K562 (cell line): ENCODE measurements at regions not wholly inside any gene's neighbourhood (a gene's known extent, or its start where the extent isn't known, plus 50 kb on each side); places are given as distances from the start of the nearest gene placed in this dataset.
A peak's percentile ranks its signal among the peaks of the same experiment; 100 is the strongest.

Experiments
- ARHGAP35 ChIP-seq: fragments of 450-650 bp; IDR thresholded peaks from 2 replicates; pipeline ENCODE4 v1.6.1; 2018; ENCODE audit not compliant: partially characterized antibody
- BRF1 ChIP-seq: IDR thresholded peaks from 3 replicates; pipeline ENCODE4 v1.6.1; 2011; ENCODE audit warnings: borderline replicate concordance, mild to moderate bottlenecking; ENCODE audit not compliant: insufficient read length; ENCODE audit errors: extremely low read depth
- CBX8 ChIP-seq: fragments of 200-600 bp; sonication (generic); IDR thresholded peaks from 2 replicates; pipeline ENCODE4 v1.6.1; 2012; ENCODE audit warnings: borderline replicate concordance, mixed run types, low read depth, mild to moderate bottlenecking, moderate library complexity, mixed read lengths, low read length, control low read depth, inconsistent platforms; ENCODE audit not compliant: poor library complexity, severe bottlenecking; ENCODE audit errors: extremely low read depth
- DACH1 ChIP-seq: fragments of 450-650 bp; IDR thresholded peaks from 2 replicates; pipeline ENCODE4 v1.6.1; 2018; ENCODE audit not compliant: partially characterized antibody
- HNRNPLL ChIP-seq: fragments of 200-400 bp; formaldehyde crosslinking; IDR thresholded peaks from 2 replicates; pipeline ENCODE4 v1.6.1; 2017; ENCODE audit warnings: low read length, low read depth, mild to moderate bottlenecking; ENCODE audit not compliant: poor library complexity, severe bottlenecking
- KAT7 ChIP-seq: sonication (generic); formaldehyde crosslinking; IDR thresholded peaks from 2 replicates; pipeline ENCODE4 v1.8.0; 2022; ENCODE audit warnings: missing genetic modification reagents, mild to moderate bottlenecking, borderline replicate concordance
- MAFF ChIP-seq: IDR thresholded peaks from 2 replicates; pipeline ENCODE4 v1.6.1; 2012; ENCODE audit warnings: low read length, improper control_type of control experiment
- MEIS2 ChIP-seq: fragments of 450-650 bp; IDR thresholded peaks from 2 replicates; pipeline ENCODE4 v1.6.1; 2014; ENCODE audit warnings: mild to moderate bottlenecking; ENCODE audit not compliant: partially characterized antibody
- SMARCB1 ChIP-seq: IDR thresholded peaks from 2 replicates; pipeline ENCODE4 v1.6.1; 2011; ENCODE audit warnings: improper control_type of control experiment, low read depth; ENCODE audit not compliant: insufficient read length
- ZNF583 ChIP-seq: fragments of 250-450 bp; sonication (Bioruptor Pico); IDR thresholded peaks from 2 replicates; pipeline ENCODE4 v1.4.0; 2020
- ZNF780A ChIP-seq: fragments of 250-450 bp; sonication (Bioruptor Pico); IDR thresholded peaks from 2 replicates; pipeline ENCODE4 v1.5.0; 2021; ENCODE audit warnings: mild to moderate bottlenecking
- ZSCAN32 ChIP-seq: fragments of 450-650 bp; formaldehyde crosslinking; IDR thresholded peaks from 2 replicates; pipeline ENCODE4 v1.4.0; 2020; ENCODE audit warnings: mild to moderate bottlenecking, moderate library complexity
- TF ChIP-seq, protein P1 (sequence below): fragments of 450-650 bp; IDR thresholded peaks from 2 replicates; pipeline ENCODE4 v1.6.1; 2017; ENCODE audit warnings: antibody characterized with exemption
- TF ChIP-seq, protein P2 (sequence below): fragments of 250-450 bp; sonication (Bioruptor Pico); IDR thresholded peaks from 2 replicates; pipeline ENCODE4 v1.4.0; 2020
- TF ChIP-seq, protein P3 (sequence below): sonication (generic); formaldehyde crosslinking; IDR thresholded peaks from 2 replicates; pipeline ENCODE4 v1.8.1; 2023; ENCODE audit warnings: mild to moderate bottlenecking, missing genetic modification reagents
- TF ChIP-seq, protein P4 (sequence below), 2 experiments: fragments of 450-650 bp; conservative IDR thresholded peaks; 2 replicates each; pipeline ENCODE4 v1.6.1; 2017; ENCODE audit warnings: mild to moderate bottlenecking in 2 of 2, moderate library complexity in 2 of 2

DNA sequence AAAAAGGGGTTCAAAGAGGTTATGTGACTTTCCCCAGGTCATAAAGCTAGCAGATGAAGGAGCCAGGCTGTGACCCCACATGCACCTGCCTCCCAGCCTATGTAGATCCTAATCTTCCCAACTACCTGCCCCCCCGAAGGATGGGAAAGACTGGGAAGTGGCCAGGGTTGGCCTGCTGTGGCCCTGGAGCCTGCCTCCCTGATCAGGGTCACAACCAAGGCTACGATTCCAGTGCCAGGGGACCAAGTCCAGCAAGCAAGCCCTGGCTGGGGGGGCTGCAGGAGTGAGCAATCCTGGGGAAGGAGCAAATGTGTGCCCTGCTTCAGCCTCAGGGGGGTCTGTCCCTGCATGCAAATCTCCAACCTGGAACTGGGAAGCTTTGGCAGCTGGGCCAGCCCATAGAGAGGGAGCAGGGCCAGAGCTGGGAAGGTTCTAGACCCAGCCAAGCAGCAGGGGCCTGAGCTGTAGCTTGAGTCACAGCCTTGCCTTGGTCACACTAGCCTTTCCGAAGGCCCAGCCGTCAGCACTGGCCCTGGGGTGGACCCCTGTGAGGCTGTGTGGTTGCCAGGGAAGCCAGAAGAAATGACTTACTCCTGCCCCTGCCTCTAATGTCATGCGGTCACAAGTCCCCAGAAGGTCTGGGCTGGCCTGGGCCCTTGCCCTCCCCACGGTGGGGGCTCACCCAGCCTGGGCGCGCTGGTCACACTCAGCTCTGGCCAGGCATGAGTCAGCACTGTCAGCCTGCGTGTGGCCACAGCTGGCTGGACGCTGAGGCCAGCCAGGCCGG, 96.4 kb upstream of the ZMIZ1 start (continued):
- TF ChIP-seq, protein P1, sequence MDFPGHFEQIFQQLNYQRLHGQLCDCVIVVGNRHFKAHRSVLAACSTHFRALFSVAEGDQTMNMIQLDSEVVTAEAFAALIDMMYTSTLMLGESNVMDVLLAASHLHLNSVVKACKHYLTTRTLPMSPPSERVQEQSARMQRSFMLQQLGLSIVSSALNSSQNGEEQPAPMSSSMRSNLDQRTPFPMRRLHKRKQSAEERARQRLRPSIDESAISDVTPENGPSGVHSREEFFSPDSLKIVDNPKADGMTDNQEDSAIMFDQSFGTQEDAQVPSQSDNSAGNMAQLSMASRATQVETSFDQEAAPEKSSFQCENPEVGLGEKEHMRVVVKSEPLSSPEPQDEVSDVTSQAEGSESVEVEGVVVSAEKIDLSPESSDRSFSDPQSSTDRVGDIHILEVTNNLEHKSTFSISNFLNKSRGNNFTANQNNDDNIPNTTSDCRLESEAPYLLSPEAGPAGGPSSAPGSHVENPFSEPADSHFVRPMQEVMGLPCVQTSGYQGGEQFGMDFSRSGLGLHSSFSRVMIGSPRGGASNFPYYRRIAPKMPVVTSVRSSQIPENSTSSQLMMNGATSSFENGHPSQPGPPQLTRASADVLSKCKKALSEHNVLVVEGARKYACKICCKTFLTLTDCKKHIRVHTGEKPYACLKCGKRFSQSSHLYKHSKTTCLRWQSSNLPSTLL: no peak
- TF ChIP-seq BRF1 (no peak), ZNF780A (CRISPR knock-in tag) (no peak), CBX8 (no peak), ARHGAP35 (no peak), HNRNPLL (no peak), DACH1 (peak; percentile 48), ZNF583 (CRISPR knock-in tag) (peak; percentile 86; the same call in 1 of the 2 replicates), MAFF (peak; percentile 27; the same call in 1 of the 2 replicates), MEIS2 (peak; percentile 29), ZSCAN32 (no peak), KAT7 (CRISPR knock-in tag) (no peak), SMARCB1 (no peak)
- TF ChIP-seq, protein P2, sequence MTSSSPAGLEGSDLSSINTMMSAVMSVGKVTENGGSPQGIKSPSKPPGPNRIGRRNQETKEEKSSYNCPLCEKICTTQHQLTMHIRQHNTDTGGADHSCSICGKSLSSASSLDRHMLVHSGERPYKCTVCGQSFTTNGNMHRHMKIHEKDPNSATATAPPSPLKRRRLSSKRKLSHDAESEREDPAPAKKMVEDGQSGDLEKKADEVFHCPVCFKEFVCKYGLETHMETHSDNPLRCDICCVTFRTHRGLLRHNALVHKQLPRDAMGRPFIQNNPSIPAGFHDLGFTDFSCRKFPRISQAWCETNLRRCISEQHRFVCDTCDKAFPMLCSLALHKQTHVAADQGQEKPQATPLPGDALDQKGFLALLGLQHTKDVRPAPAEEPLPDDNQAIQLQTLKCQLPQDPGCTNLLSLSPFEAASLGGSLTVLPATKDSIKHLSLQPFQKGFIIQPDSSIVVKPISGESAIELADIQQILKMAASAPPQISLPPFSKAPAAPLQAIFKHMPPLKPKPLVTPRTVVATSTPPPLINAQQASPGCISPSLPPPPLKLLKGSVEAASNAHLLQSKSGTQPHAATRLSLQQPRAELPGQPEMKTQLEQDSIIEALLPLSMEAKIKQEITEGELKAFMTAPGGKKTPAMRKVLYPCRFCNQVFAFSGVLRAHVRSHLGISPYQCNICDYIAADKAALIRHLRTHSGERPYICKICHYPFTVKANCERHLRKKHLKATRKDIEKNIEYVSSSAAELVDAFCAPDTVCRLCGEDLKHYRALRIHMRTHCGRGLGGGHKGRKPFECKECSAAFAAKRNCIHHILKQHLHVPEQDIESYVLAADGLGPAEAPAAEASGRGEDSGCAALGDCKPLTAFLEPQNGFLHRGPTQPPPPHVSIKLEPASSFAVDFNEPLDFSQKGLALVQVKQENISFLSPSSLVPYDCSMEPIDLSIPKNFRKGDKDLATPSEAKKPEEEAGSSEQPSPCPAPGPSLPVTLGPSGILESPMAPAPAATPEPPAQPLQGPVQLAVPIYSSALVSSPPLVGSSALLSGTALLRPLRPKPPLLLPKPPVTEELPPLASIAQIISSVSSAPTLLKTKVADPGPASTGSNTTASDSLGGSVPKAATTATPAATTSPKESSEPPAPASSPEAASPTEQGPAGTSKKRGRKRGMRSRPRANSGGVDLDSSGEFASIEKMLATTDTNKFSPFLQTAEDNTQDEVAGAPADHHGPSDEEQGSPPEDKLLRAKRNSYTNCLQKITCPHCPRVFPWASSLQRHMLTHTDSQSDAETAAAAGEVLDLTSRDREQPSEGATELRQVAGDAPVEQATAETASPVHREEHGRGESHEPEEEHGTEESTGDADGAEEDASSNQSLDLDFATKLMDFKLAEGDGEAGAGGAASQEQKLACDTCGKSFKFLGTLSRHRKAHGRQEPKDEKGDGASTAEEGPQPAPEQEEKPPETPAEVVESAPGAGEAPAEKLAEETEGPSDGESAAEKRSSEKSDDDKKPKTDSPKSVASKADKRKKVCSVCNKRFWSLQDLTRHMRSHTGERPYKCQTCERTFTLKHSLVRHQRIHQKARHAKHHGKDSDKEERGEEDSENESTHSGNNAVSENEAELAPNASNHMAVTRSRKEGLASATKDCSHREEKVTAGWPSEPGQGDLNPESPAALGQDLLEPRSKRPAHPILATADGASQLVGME (CRISPR knock-in tag): no peak
- TF ChIP-seq, protein P3, sequence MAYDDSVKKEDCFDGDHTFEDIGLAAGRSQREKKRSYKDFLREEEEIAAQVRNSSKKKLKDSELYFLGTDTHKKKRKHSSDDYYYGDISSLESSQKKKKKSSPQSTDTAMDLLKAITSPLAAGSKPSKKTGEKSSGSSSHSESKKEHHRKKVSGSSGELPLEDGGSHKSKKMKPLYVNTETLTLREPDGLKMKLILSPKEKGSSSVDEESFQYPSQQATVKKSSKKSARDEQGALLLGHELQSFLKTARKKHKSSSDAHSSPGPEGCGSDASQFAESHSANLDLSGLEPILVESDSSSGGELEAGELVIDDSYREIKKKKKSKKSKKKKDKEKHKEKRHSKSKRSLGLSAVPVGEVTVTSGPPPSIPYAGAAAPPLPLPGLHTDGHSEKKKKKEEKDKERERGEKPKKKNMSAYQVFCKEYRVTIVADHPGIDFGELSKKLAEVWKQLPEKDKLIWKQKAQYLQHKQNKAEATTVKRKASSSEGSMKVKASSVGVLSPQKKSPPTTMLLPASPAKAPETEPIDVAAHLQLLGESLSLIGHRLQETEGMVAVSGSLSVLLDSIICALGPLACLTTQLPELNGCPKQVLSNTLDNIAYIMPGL (CRISPR knock-in tag): no peak
- TF ChIP-seq, protein P4, sequence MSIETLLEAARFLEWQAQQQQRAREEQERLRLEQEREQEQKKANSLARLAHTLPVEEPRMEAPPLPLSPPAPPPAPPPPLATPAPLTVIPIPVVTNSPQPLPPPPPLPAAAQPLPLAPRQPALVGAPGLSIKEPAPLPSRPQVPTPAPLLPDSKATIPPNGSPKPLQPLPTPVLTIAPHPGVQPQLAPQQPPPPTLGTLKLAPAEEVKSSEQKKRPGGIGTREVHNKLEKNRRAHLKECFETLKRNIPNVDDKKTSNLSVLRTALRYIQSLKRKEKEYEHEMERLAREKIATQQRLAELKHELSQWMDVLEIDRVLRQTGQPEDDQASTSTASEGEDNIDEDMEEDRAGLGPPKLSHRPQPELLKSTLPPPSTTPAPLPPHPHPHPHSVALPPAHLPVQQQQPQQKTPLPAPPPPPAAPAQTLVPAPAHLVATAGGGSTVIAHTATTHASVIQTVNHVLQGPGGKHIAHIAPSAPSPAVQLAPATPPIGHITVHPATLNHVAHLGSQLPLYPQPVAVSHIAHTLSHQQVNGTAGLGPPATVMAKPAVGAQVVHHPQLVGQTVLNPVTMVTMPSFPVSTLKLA (conservative IDR thresholded peaks at IDR 0.05): no peak
